ENCODE measurements at regions not wholly inside any gene's neighbourhood (a gene's known extent, or its start where the extent isn't known, plus 50 kb on each side); places are given as distances from the start of the nearest gene placed in this dataset.

GRCh38 chr10:111560027-111560426, 483.2 kb downstream of the ADRA2A start:
- Histone ChIP-seq H3K27me3 (no peaks in the 10 kb centered on the region), H3K4me3 (no peak overlapping the region), H3K36me3 (no peaks in the 10 kb centered on the region), H3K27ac (peak overlapping the region in 1 of 4 donors; percentile 15), H3K4me1 (peaks cover 0 to 41% (median 0%) of the 10 kb centered on the region in 4 donors), H3K9me3 (no peaks in the 10 kb centered on the region)
- DNase-seq (ENCODE audit: low spot score in 2 of 2), result peak in 1 of 2 donors; percentile 8
- WGBS, 2 donors, result 51 to 53% methylated on average over 4 of the region's 4 CpGs
- TF ChIP-seq CTCF (IDR thresholded peaks at IDR 0.05), result no peak
- TF ChIP-seq EP300 (IDR thresholded peaks at IDR 0.05), result peak in 1 of 2 donors; percentile 75

GRCh38 chr10:111561124-111561523, 484.3 kb downstream of the ADRA2A start:
- WGBS, 2 donors, result 53 to 76% methylated on average over 1 of the region's 1 CpG
- no peak for TF ChIP-seq EP300 (IDR thresholded peaks at IDR 0.05)
- TF ChIP-seq CTCF (IDR thresholded peaks at IDR 0.05), result no peak
- no peak for TF ChIP-seq POLR2A (IDR thresholded peaks at IDR 0.05)
- H3K4me3 ChIP-seq, result no peak overlapping the region

GRCh38 chr10:111565542-111565941, 488.7 kb downstream of the ADRA2A start:
- Histone ChIP-seq H3K27me3 (no peaks in the 10 kb centered on the region), H3K4me3 (no peak overlapping the region), H3K4me1 (peaks cover 0 to 11% (median 0%) of the 10 kb centered on the region in 4 donors), H3K9me3 (no peaks in the 10 kb centered on the region), H3K27ac (no peak overlapping the region), H3K36me3 (no peaks in the 10 kb centered on the region)
- DNase-seq (ENCODE audit: low spot score in 2 of 2), result no peak
- no peak for TF ChIP-seq POLR2A (IDR thresholded peaks at IDR 0.05)
- TF ChIP-seq EP300 (IDR thresholded peaks at IDR 0.05), result no peak
- TF ChIP-seq CTCF (IDR thresholded peaks at IDR 0.05), result no peak

More at GRCh38 chr10:111561124-111561523, 484.3 kb downstream of the ADRA2A start:
- Histone ChIP-seq H3K36me3 (no peaks in the 10 kb centered on the region), H3K4me1 (peaks cover 0 to 41% (median 0%) of the 10 kb centered on the region in 4 donors), H3K27me3 (no peaks in the 10 kb centered on the region), H3K9me3 (no peaks in the 10 kb centered on the region), H3K27ac (no peak overlapping the region)
- no peak for DNase-seq (ENCODE audit: low spot score in 2 of 2)

- TF ChIP-seq EP300 (IDR thresholded peaks at IDR 0.05) (no peak), POLR2A (IDR thresholded peaks at IDR 0.05) (no peak), CTCF (IDR thresholded peaks at IDR 0.05) (no peak)
- WGBS, 2 donors, result 29 to 39% methylated on average over 3 of the region's 3 CpGs
- H3K36me3 ChIP-seq, result no peaks in the 10 kb centered on the region
- no peak overlapping the region for H3K4me3 ChIP-seq
- H3K27ac ChIP-seq, result no peak overlapping the region
- DNase-seq (ENCODE audit: low spot score in 2 of 2), result no peak
- no peaks in the 10 kb centered on the region for H3K4me1 ChIP-seq
- H3K9me3 ChIP-seq, result peaks cover 0 to 6% (median 0%) of the 10 kb centered on the region in 4 donors
- H3K27me3 ChIP-seq, result no peaks in the 10 kb centered on the region
Measured at GRCh38 chr10:111578076-111578475, 501.2 kb downstream of the ADRA2A start.

GRCh38 chr10:111579473-111579872, 502.6 kb downstream of the ADRA2A start:
- no peak for DNase-seq (ENCODE audit: low spot score in 2 of 2)
- no peaks in the 10 kb centered on the region for H3K9me3 ChIP-seq

More at GRCh38 chr10:111579473-111579872, 502.6 kb downstream of the ADRA2A start:
- 64 to 82% methylated on average over 1 of the region's 1 CpG for WGBS, 2 donors
- no peaks in the 10 kb centered on the region for H3K27me3 ChIP-seq
- H3K4me3 ChIP-seq, result no peak overlapping the region
- no peaks in the 10 kb centered on the region for H3K4me1 ChIP-seq
- TF ChIP-seq POLR2A (IDR thresholded peaks at IDR 0.05) (no peak), EP300 (IDR thresholded peaks at IDR 0.05) (no peak), CTCF (IDR thresholded peaks at IDR 0.05) (no peak)
- H3K27ac ChIP-seq, result no peak overlapping the region
- H3K36me3 ChIP-seq, result no peaks in the 10 kb centered on the region
